ENCODE measurements at regions not wholly inside any gene's neighbourhood (a gene's known extent, or its start where the extent isn't known, plus 50 kb on each side); places are given as distances from the start of the nearest gene placed in this dataset.
A peak's percentile ranks its signal among the peaks of the same experiment; 100 is the strongest.
"Not testable (repeated sequence)": the region's sequence is repeated elsewhere in the genome, so short reads cannot be mapped to it uniquely, and the experiment has no call there.

GRCh38 chr3:6468589-6468988, 392.3 kb upstream of the GRM7 start:
- DNase-seq = no peak

- no peak for DNase-seq
Measured at GRCh38 chr3:6471744-6472143, 389.2 kb upstream of the GRM7 start.

GRCh38 chr3:6490487-6491327, 370.2 kb upstream of the GRM7 start:
- not testable (repeated sequence) for DNase-seq

- DNase-seq = no peak
Measured at GRCh38 chr3:6491768-6492167, 369.1 kb upstream of the GRM7 start.

GRCh38 chr3:6492306-6492705, 368.6 kb upstream of the GRM7 start:
- DNase-seq = no peak

GRCh38 chr3:6498944-6499343, 362.0 kb upstream of the GRM7 start:
- not testable (repeated sequence) for DNase-seq

GRCh38 chr3:6504347-6504746, 356.6 kb upstream of the GRM7 start:
- no peak for DNase-seq

GRCh38 chr3:6504834-6505233, 356.1 kb upstream of the GRM7 start:
- no peak for DNase-seq

- DNase-seq = no peak
Measured at GRCh38 chr3:6508410-6508759, 352.5 kb upstream of the GRM7 start.

GRCh38 chr3:6509576-6509975, 351.3 kb upstream of the GRM7 start:
- no peak for DNase-seq

- no peak for DNase-seq
Measured at GRCh38 chr3:6510713-6511112, 350.2 kb upstream of the GRM7 start.

- peak; percentile 53 for DNase-seq
Measured at GRCh38 chr3:6512172-6512800, 348.6 kb upstream of the GRM7 start.

- no peak for DNase-seq
Measured at GRCh38 chr3:6516143-6516542, 344.8 kb upstream of the GRM7 start.

- no peak for DNase-seq
Measured at GRCh38 chr3:6516694-6517093, 344.2 kb upstream of the GRM7 start.

GRCh38 chr3:6518709-6519345, 342.1 kb upstream of the GRM7 start:
- no peak for DNase-seq

- no peak for DNase-seq
Measured at GRCh38 chr3:6521369-6522113, 339.4 kb upstream of the GRM7 start.

GRCh38 chr3:6522191-6522590, 338.7 kb upstream of the GRM7 start:
- no peak for DNase-seq

- no peak for DNase-seq
Measured at GRCh38 chr3:6523043-6523442, 337.9 kb upstream of the GRM7 start.

GRCh38 chr3:6524479-6524878, 336.4 kb upstream of the GRM7 start:
- no peak for DNase-seq

GRCh38 chr3:6526321-6526720, 334.6 kb upstream of the GRM7 start:
- DNase-seq = no peak

- no peak for DNase-seq
Measured at GRCh38 chr3:6526861-6527260, 334.1 kb upstream of the GRM7 start.

GRCh38 chr3:6528951-6529350, 332.0 kb upstream of the GRM7 start:
- DNase-seq = peak; percentile 33

GRCh38 chr3:6531153-6531552, 329.8 kb upstream of the GRM7 start:
- DNase-seq = no peak

GRCh38 chr3:6532101-6532500, 328.8 kb upstream of the GRM7 start:
- DNase-seq = no peak
